Stimulated activated naive CD8-positive, alpha-beta T cell treated with anti-CD3 and anti-CD28 coated beads, Interleukin-15, Interleukin-2, amounts not matched to agents 100 U/mL and 50 U/mL, for 24 hours (primary cell): ENCODE measurements at regions not wholly inside any gene's neighbourhood (a gene's known extent, or its start where the extent isn't known, plus 50 kb on each side); places are given as distances from the start of the nearest gene placed in this dataset.
"Not testable (repeated sequence)": the region's sequence is repeated elsewhere in the genome, so short reads cannot be mapped to it uniquely, and the experiment has no call there.

Source experiments
- ATAC-seq: fragments of 150-1000 bp; cut with Tn5 transposase; one replicate; pipeline ENCODE4 v1.10.0; 2021
- DNase-seq: peaks from one replicate; pipeline ENCODE4 v3.0.0; 2021

GRCh38 chr2:40579247-40579646 is 127.4 kb upstream of the SLC8A1 start:
- DNase-seq: no peak
- no peak for ATAC-seq

GRCh38 chr2:40584432-40584831 is 132.5 kb upstream of the SLC8A1 start:
- ATAC-seq (no peak), DNase-seq (no peak)

GRCh38 chr2:40591774-40592173 is 139.9 kb upstream of the SLC8A1 start:
- ATAC-seq (no peak), DNase-seq (no peak)

- DNase-seq (no peak), ATAC-seq (no peak)
These were observed 140.3 kb upstream of the SLC8A1 start for GRCh38 chr2:40592218-40592617.

- ATAC-seq: no peak
- no peak for DNase-seq
These were observed 155.0 kb upstream of the SLC8A1 start for GRCh38 chr2:40606862-40607261.

GRCh38 chr2:40611196-40611595 is 159.3 kb upstream of the SLC8A1 start:
- no peak for ATAC-seq
- DNase-seq: no peak

- no peak for ATAC-seq
- DNase-seq: no peak
These were observed 174.0 kb upstream of the SLC8A1 start for GRCh38 chr2:40625849-40626248.

GRCh38 chr2:40628556-40628955 is 176.7 kb upstream of the SLC8A1 start:
- ATAC-seq (no peak), DNase-seq (no peak)

- ATAC-seq (no peak), DNase-seq (no peak)
These were observed 178.0 kb upstream of the SLC8A1 start for GRCh38 chr2:40629768-40630434.

- DNase-seq (no peak), ATAC-seq (no peak)
These were observed 187.4 kb upstream of the SLC8A1 start for GRCh38 chr2:40639320-40639719.

- no peak for DNase-seq
These were observed 190.3 kb upstream of the SLC8A1 start for GRCh38 chr2:40642237-40642636.

GRCh38 chr2:40642726-40643125 is 190.8 kb upstream of the SLC8A1 start:
- no peak for DNase-seq
- no peak for ATAC-seq

More at GRCh38 chr2:40642237-40642636, 190.3 kb upstream of the SLC8A1 start:
- ATAC-seq: no peak

- ATAC-seq (no peak), DNase-seq (no peak)
These were observed 194.8 kb upstream of the SLC8A1 start for GRCh38 chr2:40646642-40647041.

GRCh38 chr2:40652155-40652554 is 200.3 kb upstream of the SLC8A1 start:
- ATAC-seq: no peak
- no peak for DNase-seq

GRCh38 chr2:40653829-40654228 is 201.9 kb upstream of the SLC8A1 start:
- DNase-seq (no peak), ATAC-seq (no peak)

- DNase-seq (no peak), ATAC-seq (no peak)
These were observed 202.5 kb upstream of the SLC8A1 start for GRCh38 chr2:40654346-40654745.

GRCh38 chr2:40658941-40659340 is 207.1 kb upstream of the SLC8A1 start:
- ATAC-seq: no peak
- no peak for DNase-seq

- ATAC-seq (no peak), DNase-seq (no peak)
These were observed 213.8 kb upstream of the SLC8A1 start for GRCh38 chr2:40665493-40666232.

- no peak for ATAC-seq
- no peak for DNase-seq
These were observed 214.5 kb upstream of the SLC8A1 start for GRCh38 chr2:40666398-40666797.

GRCh38 chr2:40668425-40668824 is 216.5 kb upstream of the SLC8A1 start:
- ATAC-seq (no peak), DNase-seq (no peak)

- not testable (repeated sequence) for DNase-seq
These were observed 224.4 kb upstream of the SLC8A1 start for GRCh38 chr2:40676134-40676790.

GRCh38 chr2:40680547-40680946 is 228.7 kb upstream of the SLC8A1 start:
- ATAC-seq (no peak), DNase-seq (no peak)

More at GRCh38 chr2:40676134-40676790, 224.4 kb upstream of the SLC8A1 start:
- not testable (repeated sequence) for ATAC-seq

GRCh38 chr2:40690036-40690435 is 238.1 kb upstream of the SLC8A1 start:
- DNase-seq (no peak), ATAC-seq (no peak)
